GDM1 (cell line): ENCODE measurements at regions not wholly inside any gene's neighbourhood (a gene's known extent, or its start where the extent isn't known, plus 50 kb on each side); places are given as distances from the start of the nearest gene placed in this dataset.

Source experiments
- DNase-seq: peaks from one replicate; lab custom pipeline; 2025; lab: John Stamatoyannopoulos, UW

DNA sequence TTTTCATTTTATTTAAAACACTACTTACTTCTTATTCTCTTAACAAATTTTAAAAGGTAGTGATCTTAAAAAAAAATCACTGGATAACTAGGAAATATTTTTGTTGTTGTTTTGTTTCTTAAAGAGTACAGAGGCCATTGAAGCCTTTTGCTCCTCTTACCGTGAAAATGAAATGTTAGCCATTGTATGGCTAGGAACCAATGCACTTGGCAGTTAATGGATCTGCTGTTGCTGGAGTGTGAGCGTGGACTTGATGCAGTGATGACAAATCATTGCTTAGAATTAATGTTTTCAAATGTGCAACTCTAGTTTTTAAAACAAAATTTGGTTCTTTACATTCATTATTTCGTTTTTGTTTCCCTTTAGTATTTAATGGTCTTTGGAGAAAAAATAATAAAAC, 162.3 kb downstream of the HAUS1 start:
- DNase-seq, result no peak

DNA sequence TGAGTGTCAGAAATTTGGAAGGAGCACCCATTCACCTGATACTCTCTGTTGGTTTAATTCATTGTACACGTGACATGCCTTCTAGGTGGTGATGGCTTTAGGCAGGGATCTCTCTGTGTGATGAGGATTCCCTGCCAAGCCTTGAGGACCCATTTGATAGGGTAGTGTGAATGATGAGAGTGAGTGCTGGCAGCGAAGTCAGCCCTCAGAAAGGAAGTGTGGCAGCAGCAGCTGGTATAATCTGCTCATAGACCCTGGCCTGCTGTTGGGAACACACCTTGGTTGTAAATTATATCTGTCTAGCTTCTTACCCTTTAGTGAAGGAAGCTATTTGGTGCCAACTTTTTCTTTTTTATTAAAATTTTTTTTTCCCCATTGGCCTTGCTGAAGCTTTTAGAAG, 164.5 kb downstream of the HAUS1 start:
- no peak for DNase-seq

DNA sequence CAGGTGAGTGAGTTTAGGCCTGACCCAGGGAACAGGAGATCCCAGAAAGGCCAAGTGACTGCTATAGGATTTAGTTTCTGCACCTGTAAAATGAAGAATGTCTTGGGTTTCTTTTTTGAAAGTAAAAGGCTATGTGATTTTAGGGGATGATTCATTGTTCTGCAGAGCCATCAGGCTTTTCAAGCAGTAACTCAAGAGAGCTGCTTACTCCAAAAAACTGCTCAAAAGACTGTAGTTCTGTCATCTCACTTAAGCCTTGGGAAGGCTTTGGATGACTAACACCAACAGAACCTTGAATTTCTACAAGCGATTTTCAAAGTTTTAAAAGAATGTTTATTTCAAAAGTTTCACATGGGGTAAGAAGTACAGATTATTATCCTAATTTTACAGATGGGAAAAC, 165.1 kb downstream of the HAUS1 start:
- no peak for DNase-seq

DNA sequence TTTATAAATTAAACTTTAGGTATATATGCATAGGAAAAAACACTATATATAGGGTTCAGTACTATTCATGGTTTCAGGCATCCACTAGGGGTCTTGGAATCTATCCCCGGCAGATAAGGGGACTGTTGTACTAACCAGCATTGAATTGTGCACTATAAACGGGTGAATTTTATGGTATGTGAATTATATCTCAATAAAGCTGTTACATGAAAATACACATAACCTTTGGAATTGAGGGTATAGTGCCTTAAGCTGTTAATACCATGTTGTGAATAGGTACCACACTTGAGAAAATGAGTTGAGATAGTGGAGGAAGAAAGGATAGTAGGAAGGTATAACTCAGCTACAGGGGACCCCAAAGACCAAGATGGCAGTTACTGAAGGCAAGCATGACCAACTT, 167.3 kb downstream of the HAUS1 start:
- no peak for DNase-seq

DNA sequence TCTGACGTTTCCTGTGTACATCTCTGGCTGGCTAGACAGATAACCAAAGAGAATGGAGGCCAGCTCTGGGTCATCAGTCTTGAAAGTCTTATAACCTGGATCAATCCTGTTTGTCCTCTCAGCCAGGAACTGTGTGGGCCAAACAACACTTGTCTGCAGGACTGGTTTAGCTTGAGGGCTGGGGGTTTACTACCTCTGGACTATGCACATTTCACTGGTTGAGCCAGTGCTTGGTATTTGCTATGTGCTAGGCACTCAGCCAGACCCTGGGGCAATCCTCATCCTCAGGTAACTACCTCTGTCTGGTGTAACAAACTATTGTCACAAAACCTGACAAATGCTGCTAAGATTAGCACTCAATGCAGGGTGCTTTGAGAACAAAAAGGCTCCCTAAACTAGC, 169.7 kb downstream of the HAUS1 start:
- DNase-seq, result no peak

DNA sequence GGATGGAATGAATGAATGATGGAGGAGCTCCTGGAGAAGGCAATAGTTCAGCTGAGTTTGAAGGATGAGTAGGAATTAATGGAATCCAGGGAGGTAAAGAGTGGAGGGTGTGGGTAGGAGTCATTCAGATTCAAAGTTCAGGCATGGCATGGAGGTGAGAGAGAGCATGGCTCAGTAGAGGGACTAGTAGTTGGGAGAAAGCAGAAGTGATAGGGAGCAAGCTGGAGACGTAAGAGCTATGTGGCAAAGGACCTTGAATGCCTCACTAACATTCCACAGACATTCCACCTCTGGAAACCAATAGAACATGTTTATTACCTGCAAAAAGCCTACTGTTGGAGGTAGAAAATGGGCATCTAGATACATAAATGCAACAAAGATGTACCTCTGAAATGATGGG, 170.1 kb downstream of the HAUS1 start:
- DNase-seq, result no peak

DNA sequence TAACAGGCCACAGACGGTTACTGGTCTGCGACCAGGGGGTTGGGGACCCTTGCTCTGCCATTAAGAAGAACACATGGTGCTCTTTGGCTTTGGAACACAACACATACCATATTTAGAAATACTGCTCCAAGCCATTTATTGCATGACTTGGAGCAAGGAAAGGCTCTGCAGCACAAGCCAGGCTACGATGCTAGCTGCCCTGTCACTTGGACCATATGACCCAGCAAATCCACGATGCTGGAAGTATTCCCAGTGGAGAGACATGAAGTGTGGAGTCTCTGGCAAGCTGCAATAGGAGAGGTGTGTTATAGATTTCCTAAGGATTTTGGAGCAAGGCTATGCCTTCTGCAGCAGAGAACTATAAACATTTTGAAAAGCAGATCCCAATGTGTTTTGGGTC, 171.2 kb downstream of the HAUS1 start:
- no peak for DNase-seq

DNA sequence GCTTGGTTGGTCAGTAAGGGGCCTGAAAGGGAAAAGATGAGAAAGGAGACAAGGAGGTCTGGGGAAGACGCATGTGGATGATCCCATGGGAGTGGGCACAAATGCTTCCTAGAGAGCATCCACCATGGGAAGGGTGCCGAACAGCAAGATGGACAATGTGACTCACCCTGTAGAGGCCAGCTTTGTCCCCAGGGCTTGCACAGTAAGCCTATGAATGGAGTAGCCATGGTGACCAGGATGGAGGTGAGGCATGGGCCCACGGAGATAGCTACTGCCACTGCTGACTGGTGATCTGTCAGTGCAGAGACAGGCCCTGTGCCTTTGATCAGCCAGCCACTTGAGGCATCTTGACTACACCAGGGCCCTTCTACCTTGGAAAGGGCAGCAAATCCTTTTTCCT, 172.6 kb downstream of the HAUS1 start:
- no peak for DNase-seq

DNA sequence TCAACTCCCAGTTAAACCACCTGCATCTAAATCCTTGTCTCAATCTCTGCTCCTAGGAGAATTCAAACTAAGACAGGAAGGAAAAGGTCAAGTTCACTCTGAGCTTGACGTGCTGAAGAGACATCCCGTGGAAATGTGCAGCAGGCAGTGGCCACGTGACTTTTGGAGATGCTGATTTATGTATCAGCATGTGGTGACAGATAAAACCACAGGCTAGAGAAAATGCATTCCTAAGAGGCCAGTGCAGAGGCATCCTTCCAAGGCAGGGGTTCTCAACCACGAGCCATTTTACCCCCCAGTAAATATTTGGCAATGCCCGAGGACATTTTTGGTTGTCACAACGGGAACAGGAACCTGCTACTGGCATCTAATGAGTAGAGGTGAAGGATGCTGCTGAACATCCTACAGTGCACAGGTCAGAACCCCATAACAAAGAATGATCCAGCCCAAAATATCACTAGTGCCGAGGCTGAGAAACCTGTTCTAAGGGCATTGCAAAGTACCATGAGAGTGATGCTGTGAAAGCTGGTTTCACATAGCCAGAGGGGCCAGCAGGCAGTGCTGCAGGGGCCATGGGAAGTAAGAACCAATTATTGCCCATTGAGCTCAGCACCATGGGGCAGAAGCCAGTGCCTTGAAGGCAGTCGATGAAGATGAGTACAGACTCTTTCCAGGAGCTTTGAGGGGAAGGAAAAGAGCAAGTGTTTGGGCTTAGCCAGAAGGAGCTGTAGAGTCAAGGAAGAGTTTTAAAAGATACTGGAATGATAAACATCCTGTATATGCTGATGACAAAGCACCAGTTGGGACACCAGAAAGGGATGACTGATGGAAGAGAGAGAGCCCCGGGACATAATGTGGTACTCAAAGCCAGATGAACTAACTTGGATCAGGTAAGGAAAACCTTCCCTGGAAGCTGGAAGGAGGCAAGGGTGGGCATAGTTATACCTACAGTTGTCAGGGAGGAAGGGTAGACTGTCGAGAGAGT, 174.6 kb downstream of the HAUS1 start:
- DNase-seq, result no peak

DNA sequence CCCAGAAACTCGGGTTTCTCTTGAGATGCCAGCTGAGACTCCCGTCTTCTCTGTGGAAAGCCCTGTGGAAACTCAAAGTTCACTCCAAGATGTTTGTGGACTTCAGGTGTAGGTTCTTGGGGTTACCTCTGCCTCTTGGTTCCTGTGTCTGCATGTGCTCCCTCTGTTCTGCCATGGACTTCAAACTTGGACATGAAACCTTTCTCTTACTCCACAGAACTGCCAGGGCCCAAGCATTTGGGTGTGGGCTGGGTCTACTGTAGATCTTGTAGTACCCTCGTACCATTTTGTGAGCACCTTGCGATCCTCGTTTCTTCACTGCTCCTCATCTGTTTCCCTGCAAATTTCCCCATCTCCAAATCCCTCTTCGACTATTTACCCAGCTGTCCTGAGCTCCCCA, 175.5 kb downstream of the HAUS1 start:
- no peak for DNase-seq

DNA sequence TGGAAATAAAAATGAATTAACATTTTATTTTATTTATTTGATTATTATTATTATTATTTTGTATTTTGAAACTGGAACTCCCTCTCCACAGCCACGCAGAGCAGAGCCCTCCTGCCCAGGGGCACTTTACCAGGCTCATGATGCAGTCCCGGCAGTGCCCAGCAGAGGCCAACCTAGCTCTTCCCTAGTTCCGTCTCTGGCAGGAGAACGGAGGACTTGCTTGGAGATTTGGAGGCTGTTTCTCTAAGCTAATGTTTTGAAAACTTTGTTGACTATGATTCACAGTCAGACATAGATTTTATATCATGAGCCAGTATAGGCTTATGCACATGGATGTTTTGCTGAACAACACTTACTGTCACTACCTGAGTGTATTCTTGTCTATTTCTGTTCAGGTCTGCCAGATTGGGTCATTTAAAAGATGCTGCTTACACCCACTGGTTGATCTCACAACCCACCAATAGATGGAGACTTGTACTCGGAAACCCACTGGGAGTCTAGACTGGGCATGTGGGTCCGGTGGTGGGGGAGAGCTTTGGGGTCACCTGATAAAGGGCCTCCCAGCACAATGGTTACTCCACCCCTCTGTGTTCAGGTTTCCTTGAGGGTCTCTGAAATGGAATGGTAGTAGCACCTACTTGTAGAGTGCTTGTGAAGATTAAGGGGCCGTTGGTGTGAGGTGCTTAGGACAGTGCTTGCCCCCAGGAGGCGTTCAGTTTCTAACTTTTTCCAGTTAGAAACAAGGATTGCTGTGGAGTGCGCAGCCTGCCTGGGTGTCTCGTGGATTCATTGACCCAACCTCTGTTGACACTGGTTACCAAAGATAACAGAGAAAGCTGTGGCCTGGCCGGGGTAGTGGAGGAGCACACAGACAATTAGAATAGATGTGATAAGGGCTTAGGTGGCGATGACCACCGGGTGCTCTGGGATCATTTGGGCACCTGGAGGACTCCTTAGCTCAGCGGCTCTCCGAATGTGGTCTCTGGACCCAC, 177.3 kb downstream of the HAUS1 start:
- DNase-seq, result peak; percentile 47

DNA sequence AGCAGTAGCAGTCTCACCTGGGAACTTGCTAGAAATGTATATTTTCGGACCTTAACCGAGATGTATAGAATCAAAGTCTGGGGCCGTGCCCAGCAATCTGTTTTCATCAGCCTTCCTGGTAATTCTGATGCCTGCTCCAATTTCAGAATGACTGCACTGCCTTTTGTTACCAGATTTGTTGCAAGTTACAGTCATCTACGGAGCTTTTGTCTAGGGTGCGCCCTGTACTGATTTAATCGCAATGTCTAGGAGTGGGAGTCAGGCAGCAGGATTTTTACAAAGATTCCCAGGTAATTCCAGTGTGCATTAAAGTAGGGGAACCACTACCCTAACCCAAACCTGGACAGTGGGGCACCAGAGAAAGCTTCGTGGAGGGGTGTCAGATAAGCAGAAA, 178.0 kb downstream of the HAUS1 start:
- DNase-seq, result no peak

DNA sequence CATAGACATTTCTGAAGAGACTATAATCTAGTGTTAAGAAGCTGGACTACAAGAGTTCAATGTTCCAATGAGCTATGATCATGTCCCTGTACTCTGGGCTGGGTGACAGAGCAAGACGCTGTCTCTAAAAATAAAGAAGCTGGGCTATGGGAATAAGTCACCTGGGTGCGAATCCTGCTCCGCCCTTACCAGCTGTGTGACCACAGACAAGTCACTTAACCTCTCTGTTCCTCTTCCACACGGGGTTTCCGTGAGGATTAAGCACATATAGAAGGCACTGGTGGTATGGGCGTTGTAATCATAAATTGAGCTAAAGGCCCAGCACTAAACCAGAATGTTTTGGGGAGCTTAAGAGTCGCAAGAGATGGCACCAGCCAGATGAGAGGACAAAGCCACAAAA, 178.5 kb downstream of the HAUS1 start:
- no peak for DNase-seq

DNA sequence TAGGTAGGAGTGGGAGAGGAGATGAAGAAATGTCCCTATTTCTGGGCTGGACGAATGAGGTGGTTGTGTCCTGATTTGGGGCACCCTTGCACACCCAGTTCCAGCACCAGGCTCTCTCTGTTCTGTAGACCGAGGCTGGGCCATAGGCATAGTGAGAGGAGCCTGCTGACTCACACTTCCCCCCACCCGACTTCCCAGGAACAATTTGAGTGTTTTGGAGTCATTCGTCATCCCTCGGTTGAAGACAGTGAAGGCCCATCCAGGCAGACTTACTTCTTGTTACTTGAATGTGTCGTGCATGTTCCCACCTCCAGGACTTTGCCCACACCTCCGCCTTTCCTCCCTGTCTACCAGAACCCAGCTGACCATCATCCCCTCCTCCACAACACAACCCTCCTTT, 179.1 kb downstream of the HAUS1 start:
- no peak for DNase-seq

DNA sequence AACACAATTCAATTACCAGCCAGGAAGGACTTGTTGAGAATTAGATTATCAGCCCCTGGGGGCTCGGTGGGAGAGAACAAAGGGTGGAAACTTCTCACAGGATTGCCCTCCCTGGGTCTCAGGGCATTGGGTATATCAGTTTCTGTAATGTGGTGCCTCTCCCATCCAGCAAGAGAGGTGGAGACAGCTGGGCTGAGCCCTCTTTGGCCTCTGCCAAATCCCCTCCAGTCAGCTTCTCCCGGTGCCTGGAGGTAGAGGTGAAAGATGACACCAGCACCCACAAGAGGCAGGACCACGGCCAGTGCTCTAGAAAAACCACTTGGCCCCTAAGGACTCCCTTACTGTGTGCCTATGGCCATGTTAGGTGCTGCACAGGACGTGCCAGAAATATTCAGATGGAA, 179.7 kb downstream of the HAUS1 start:
- no peak for DNase-seq

DNA sequence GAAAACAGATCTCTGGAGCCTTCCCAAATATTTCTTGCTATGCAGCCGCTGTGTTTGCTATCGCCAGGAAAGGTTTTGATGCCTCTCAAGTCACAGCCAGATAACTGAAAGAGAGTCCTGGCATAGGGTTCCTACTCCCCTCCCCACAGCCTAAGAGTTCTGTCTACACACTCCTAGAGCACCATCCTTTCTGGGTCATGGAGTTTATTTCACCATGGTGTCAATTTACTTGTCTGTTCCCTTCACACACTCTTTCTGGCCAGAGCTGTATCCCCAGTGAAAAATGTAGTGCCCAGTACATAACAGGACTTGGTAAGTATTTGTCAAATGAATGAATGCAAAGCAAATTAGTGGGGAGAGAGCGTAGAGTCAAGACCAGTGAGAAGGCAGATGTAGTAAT, 185.3 kb downstream of the HAUS1 start:
- DNase-seq, result no peak

DNA sequence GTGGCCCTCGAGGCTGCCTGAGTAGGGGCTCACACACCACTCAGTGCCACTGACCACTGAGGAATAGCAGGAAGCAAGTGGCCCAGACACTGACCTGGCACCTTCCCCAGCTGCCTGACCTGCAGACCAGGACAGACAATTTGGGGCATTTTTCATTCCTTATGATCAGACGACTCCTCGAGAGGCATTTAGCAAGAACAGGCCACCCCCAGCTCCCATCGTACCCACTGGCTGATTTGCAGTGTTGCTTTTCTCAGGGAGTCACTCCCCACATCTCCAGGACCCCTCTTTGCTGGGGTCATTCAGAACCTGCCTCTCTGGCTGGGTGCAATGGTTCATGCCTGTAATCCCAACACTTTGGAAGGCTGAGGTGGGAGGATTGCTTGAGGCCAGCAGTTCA, 185.7 kb downstream of the HAUS1 start:
- DNase-seq, result no peak

DNA sequence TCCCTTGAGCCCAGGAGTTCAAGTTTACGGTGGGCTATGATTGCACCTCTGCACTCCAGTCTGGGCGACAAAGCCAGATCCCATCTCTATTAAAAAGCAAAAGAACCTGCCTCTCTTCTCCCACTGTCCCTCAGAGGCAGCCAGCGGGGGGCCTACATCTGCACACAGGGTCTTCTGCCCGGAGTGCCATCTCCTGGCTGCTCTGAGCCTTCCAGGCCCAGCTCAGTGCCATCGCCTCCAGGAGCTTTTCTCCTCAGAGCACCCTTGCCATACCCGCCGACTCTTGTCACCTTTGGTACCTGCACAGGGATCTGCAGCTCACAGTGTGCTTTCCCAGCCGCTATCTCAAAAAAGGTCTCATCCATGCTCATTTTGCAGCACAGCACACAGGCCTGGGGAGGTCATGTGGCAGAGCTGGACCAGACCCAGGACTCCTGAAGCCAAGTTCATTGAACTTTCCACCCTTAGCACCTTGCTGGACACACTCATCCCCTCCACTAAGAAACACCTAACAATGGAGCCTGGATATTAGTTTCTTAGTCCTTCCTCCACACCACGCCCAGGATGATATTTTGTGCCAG, 186.3 kb downstream of the HAUS1 start:
- DNase-seq, result no peak

DNA sequence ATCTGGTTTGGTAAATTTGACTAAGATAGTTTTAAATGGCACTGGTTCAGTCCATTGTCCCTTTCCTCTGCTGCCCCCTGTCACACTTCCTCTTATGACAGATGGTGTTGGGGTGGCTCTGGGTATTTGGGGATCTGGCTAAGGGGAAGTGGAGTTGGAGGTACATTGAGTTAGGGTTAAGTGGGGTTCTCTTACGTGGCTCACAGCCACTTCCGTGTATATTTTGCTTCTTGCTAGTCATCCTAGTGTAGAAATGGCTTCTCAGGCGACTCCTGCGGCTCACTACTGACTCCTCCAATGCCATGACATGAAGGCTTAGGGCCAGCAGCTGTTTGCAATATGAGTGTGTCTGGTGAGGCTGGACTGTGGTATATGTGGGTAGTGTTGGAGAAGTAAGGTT, 187.0 kb downstream of the HAUS1 start:
- DNase-seq, result no peak

DNA sequence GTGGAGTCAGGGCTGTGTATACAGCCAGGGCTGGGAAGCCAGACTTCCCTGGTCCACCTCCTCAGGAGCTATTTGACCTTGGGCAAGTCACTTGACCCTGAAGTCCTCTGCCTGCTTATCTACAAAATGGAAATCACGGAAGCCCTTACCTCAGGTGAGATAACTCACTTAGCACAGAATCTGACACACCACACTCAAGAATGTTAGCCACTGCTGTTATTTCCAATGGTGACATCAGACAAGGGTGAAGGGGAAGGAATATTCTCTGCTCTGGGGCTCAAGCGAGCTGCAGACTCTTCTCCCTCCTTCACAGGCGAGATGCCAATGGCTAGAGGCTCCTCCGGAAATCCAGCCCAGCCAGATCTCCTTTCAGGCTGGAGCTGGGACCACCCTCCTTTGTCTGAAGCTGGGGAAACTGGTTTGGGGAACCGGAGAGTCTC, 189.6 kb downstream of the HAUS1 start:
- DNase-seq, result no peak

DNA sequence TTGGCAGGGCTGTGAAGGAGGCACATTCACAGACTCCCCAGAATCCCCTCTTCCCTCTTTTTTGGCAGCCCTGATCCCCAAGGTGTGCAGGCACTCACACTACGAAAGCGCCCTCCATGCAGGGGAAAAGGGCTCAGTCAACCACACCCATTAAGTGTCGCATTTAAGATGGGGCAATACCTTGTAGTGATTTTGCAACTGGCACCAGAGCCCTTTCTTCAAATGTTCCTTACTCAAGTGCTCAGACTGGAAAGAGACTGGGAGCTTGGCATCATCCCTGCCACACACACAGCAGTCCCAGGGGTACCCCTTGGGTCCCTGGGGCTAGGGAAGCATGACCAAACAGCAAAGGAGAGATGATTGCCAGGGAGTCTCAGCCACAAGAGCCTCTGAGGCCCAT, 190.1 kb downstream of the HAUS1 start:
- no peak for DNase-seq

DNA sequence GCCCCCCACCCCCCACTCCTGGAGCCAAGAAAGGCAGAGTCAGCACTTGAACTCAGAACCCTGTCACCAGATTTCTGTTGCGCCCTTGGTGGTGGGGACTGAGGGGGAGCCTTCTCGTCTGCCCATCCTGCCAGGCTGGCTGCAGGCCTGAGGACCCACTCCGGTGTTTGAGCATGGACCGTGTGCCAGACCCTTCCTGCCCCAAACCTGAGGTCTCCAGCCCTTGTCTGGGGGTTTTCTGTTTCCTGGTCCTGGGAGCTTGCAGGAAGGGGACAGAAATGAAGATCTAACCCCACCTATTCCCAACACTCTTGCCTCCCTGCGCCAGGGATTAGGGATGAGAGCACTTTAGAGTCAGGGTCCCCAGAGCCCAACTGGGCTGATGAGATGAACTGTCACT, 190.6 kb downstream of the HAUS1 start:
- DNase-seq, result no peak
